GM12878 (cell line): ENCODE measurements at regions not wholly inside any gene's neighbourhood (a gene's known extent, or its start where the extent isn't known, plus 50 kb on each side); places are given as distances from the start of the nearest gene placed in this dataset.

Experiments used
- BACH1 ChIP-seq: fragments of 450-650 bp; IDR thresholded peaks from 2 replicates; pipeline ENCODE4 v1.6.1; 2017; ENCODE audit warnings: mild to moderate bottlenecking, borderline replicate concordance
- BMI1 ChIP-seq: fragments of 450-650 bp; IDR thresholded peaks from 2 replicates; pipeline ENCODE4 v1.6.1; 2016; ENCODE audit warnings: mild to moderate bottlenecking, moderate library complexity, borderline replicate concordance
- CBX3 ChIP-seq: fragments of 200-600 bp; sonication (generic); IDR thresholded peaks from 2 replicates; pipeline ENCODE4 v1.6.1; 2016; ENCODE audit warnings: low read depth, borderline replicate concordance
- CHD2 ChIP-seq: IDR thresholded peaks from 2 replicates; pipeline ENCODE4 v1.6.1; 2011; ENCODE audit warnings: low read depth, low read length, improper control_type of control experiment, borderline replicate concordance
- CREB1 ChIP-seq: IDR thresholded peaks from 2 replicates; pipeline ENCODE4 v1.6.1; 2012; ENCODE audit warnings: low read depth, mild to moderate bottlenecking, inconsistent platforms
- ELK1 ChIP-seq: IDR thresholded peaks from 2 replicates; pipeline ENCODE4 v1.6.1; 2012; ENCODE audit warnings: low read depth, low read length, improper control_type of control experiment
- ESRRA ChIP-seq: IDR thresholded peaks from 2 replicates; pipeline ENCODE4 v1.6.1; 2012; ENCODE audit warnings: mild to moderate bottlenecking, low read length, improper control_type of control experiment
- EZH2 ChIP-seq: IDR thresholded peaks from 2 replicates; pipeline ENCODE4 v1.6.1; 2012; ENCODE audit warnings: low read depth, mild to moderate bottlenecking, control low read depth, inconsistent platforms, low read length, borderline replicate concordance; ENCODE audit not compliant: control insufficient read depth
- HCFC1 ChIP-seq: fragments of 150-350 bp; IDR thresholded peaks from 2 replicates; pipeline ENCODE4 v1.6.1; 2014; ENCODE audit warnings: low read length
- IRF5 ChIP-seq: fragments of 450-650 bp; IDR thresholded peaks from 2 replicates; pipeline ENCODE4 v1.6.1; 2017; ENCODE audit warnings: borderline replicate concordance
- KLF5 ChIP-seq: fragments of 450-650 bp; IDR thresholded peaks from 2 replicates; pipeline ENCODE4 v1.6.1; 2014; ENCODE audit warnings: mild to moderate bottlenecking; ENCODE audit not compliant: partially characterized antibody
- MLLT1 ChIP-seq: fragments of 450-650 bp; IDR thresholded peaks from 2 replicates; pipeline ENCODE4 v1.6.1; 2016; ENCODE audit warnings: mild to moderate bottlenecking
- MYC ChIP-seq: IDR thresholded peaks from 2 replicates; pipeline ENCODE4 v1.6.1; 2011; ENCODE audit warnings: mild to moderate bottlenecking, low read length, moderate library complexity, inconsistent platforms; ENCODE audit not compliant: insufficient read depth, insufficient replicate concordance, insufficient read length, severe bottlenecking
- NFIC ChIP-seq: IDR thresholded peaks from 2 replicates; pipeline ENCODE4 v1.6.1; 2012; ENCODE audit warnings: low read depth, mild to moderate bottlenecking, inconsistent platforms, low read length, moderate library complexity
- POLR2A ChIP-seq: IDR thresholded peaks from 2 replicates; pipeline ENCODE4 v1.6.1; 2011; ENCODE audit warnings: low read depth, mild to moderate bottlenecking, low read length
- TCF3 ChIP-seq: IDR thresholded peaks from 2 replicates; pipeline ENCODE4 v1.6.1; 2012; ENCODE audit warnings: low read depth, mild to moderate bottlenecking, low read length, borderline replicate concordance; ENCODE audit not compliant: insufficient read depth
- TCF7 ChIP-seq: IDR thresholded peaks from 2 replicates; pipeline ENCODE4 v1.6.1; 2014; ENCODE audit warnings: antibody characterized with exemption, borderline replicate concordance
- ZNF207 ChIP-seq: fragments of 450-650 bp; IDR thresholded peaks from 2 replicates; pipeline ENCODE4 v1.6.1; 2014; ENCODE audit warnings: antibody characterized with exemption, mild to moderate bottlenecking, borderline replicate concordance
- ZNF217 ChIP-seq: fragments of 450-650 bp; IDR thresholded peaks from 2 replicates; pipeline ENCODE4 v1.6.1; 2017; ENCODE audit warnings: antibody characterized with exemption, mild to moderate bottlenecking
- ZNF687 ChIP-seq: fragments of 450-650 bp; IDR thresholded peaks from 2 replicates; pipeline ENCODE4 v1.6.1; 2017; ENCODE audit warnings: mild to moderate bottlenecking, moderate library complexity
- ZZZ3 ChIP-seq: IDR thresholded peaks from 2 replicates; pipeline ENCODE4 v1.6.1; 2011; ENCODE audit warnings: low read depth; ENCODE audit not compliant: control insufficient read depth, insufficient read length
- TF ChIP-seq, protein P1 (sequence below): IDR thresholded peaks from 2 replicates; pipeline ENCODE4 v1.6.1; 2011; ENCODE audit warnings: mild to moderate bottlenecking, low read depth, low read length, moderate library complexity; ENCODE audit not compliant: insufficient replicate concordance

DNA sequence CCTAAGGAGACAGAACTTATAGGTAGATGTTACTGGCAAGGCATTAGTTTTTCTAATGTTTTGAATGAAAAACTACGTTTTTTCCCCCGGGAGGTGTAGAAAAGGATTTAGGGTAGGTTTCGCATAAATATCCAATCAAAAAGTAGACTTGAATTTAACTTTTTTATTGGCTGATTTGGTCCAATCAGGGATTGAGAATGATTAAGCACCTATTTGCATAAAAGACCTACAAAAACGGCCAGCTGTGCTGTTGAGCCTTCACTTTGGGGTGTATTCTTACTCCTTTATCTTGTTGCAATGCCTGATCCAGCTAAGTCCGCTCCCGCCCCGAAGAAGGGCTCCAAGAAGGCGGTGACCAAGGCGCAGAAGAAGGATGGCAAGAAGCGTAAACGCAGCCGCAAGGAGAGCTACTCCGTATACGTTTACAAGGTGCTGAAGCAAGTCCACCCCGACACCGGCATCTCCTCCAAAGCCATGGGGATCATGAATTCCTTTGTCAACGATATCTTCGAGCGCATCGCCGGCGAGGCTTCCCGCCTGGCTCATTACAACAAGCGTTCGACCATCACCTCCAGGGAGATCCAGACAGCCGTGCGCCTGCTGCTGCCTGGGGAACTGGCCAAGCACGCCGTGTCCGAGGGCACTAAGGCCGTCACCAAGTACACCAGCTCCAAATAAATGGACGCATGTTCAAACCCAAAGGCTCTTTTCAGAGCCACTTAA, 113.5 kb upstream of the BTN3A2 start (continued):
- TF ChIP-seq MLLT1 (peak; percentile 95), CBX3 (no peak), IRF5 (no peak), HCFC1 (no peak; the same call in 1 of the 2 replicates), ZNF687 (peak; percentile 81), BACH1 (peak; percentile 46), EZH2 (no peak), ZNF217 (no peak), CREB1 (peak; percentile 49), ZZZ3 (no peak), ESRRA (no peak), ZNF207 (no peak; the same call in 1 of the 2 replicates), BMI1 (no peak), TCF7 (no peak), NFIC (peak; percentile 82), KLF5 (peak; percentile 68), CHD2 (peak; percentile 52; the same call in 1 of the 2 replicates), MYC (no peak), POLR2A (peak; percentile 95), ELK1 (no peak), TCF3 (peak; percentile 94)
- TF ChIP-seq, protein P1, sequence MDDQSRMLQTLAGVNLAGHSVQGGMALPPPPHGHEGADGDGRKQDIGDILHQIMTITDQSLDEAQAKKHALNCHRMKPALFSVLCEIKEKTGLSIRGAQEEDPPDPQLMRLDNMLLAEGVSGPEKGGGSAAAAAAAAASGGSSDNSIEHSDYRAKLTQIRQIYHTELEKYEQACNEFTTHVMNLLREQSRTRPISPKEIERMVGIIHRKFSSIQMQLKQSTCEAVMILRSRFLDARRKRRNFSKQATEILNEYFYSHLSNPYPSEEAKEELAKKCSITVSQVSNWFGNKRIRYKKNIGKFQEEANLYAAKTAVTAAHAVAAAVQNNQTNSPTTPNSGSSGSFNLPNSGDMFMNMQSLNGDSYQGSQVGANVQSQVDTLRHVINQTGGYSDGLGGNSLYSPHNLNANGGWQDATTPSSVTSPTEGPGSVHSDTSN: no peak
